Keratinocyte (primary cell): ENCODE measurements at regions not wholly inside any gene's neighbourhood (a gene's known extent, or its start where the extent isn't known, plus 50 kb on each side); places are given as distances from the start of the nearest gene placed in this dataset.

Source experiments
- CTCF ChIP-seq, 3 experiments: IDR thresholded peaks in 1 of 3; conservative IDR thresholded peaks in 1 of 3; optimal IDR thresholded peaks in 1 of 3; 2 replicates in 2 of 3; 3 replicates in 1 of 3; pipeline versions ENCODE3 to v1.5.1; 2011; ENCODE audit warnings: low read length in 3 of 3, mild to moderate bottlenecking in 3 of 3, moderate library complexity in 2 of 3, control low read depth in 1 of 3, inconsistent platforms in 1 of 3; ENCODE audit not compliant: insufficient read depth in 2 of 3; ENCODE audit errors: extremely low read depth in 1 of 3
- EZH2 ChIP-seq: IDR thresholded peaks from one replicate; pipeline ENCODE4 v1.6.1; 2012; ENCODE audit warnings: inconsistent platforms, mild to moderate bottlenecking, low read length, moderate library complexity

- no peak for TF ChIP-seq EZH2
- TF ChIP-seq CTCF (optimal IDR thresholded peaks at IDR 0.05 in 1 of 3, IDR thresholded peaks at IDR 0.05 in 1 of 3, conservative IDR thresholded peaks at IDR 0.05 in 1 of 3; ENCODE audit: extremely low read depth in 1 of 3, insufficient read depth in 2 of 3, low read length in 3 of 3): no peak
Measured at GRCh38 chr11:127644366-127644765, 643.8 kb upstream of the KIRREL3 start.
